GM19193 (cell line): ENCODE measurements at regions not wholly inside any gene's neighbourhood (a gene's known extent, or its start where the extent isn't known, plus 50 kb on each side); places are given as distances from the start of the nearest gene placed in this dataset.

Experiments used
- POLR2A ChIP-seq: IDR thresholded peaks from 4 replicates; pipeline ENCODE4 v1.6.1; 2011; ENCODE audit not compliant: insufficient read depth, insufficient read length; ENCODE audit errors: extremely low read depth

GRCh38 chr2:147740211-147740927, 104.5 kb upstream of the ACVR2A start:
- no peak for TF ChIP-seq POLR2A

GRCh38 chr2:147739508-147739907, 105.3 kb upstream of the ACVR2A start:
- no peak for TF ChIP-seq POLR2A

GRCh38 chr2:147718831-147719230, 126.0 kb upstream of the ACVR2A start:
- TF ChIP-seq POLR2A, result no peak

GRCh38 chr2:147716906-147717305, 127.9 kb upstream of the ACVR2A start:
- TF ChIP-seq POLR2A, result no peak

- no peak for TF ChIP-seq POLR2A
Measured at GRCh38 chr2:147715807-147716206, 129.0 kb upstream of the ACVR2A start.

- no peak for TF ChIP-seq POLR2A
Measured at GRCh38 chr2:147714582-147714981, 130.2 kb upstream of the ACVR2A start.

GRCh38 chr2:147713349-147713748, 131.5 kb upstream of the ACVR2A start:
- no peak for TF ChIP-seq POLR2A

- TF ChIP-seq POLR2A, result no peak
Measured at GRCh38 chr2:147712051-147712450, 132.8 kb upstream of the ACVR2A start.

GRCh38 chr2:147711031-147711430, 133.8 kb upstream of the ACVR2A start:
- no peak for TF ChIP-seq POLR2A

GRCh38 chr2:147709655-147710054, 135.2 kb upstream of the ACVR2A start:
- no peak for TF ChIP-seq POLR2A

GRCh38 chr2:147703171-147703570, 141.7 kb upstream of the ACVR2A start:
- no peak for TF ChIP-seq POLR2A

- TF ChIP-seq POLR2A, result no peak
Measured at GRCh38 chr2:147698166-147698565, 146.7 kb upstream of the ACVR2A start.

GRCh38 chr2:147696426-147696825, 148.4 kb upstream of the ACVR2A start:
- TF ChIP-seq POLR2A, result no peak

GRCh38 chr2:147689220-147689909, 155.5 kb upstream of the ACVR2A start:
- TF ChIP-seq POLR2A, result no peak

- no peak for TF ChIP-seq POLR2A
Measured at GRCh38 chr2:147688242-147688641, 156.6 kb upstream of the ACVR2A start.

- no peak for TF ChIP-seq POLR2A
Measured at GRCh38 chr2:147686365-147686764, 158.5 kb upstream of the ACVR2A start.
